Nucleus accumbens (tissue), 56 donors: ENCODE measurements at regions not wholly inside any gene's neighbourhood (a gene's known extent, or its start where the extent isn't known, plus 50 kb on each side); places are given as distances from the start of the nearest gene placed in this dataset.
"Not testable (repeated sequence)": the region's sequence is repeated elsewhere in the genome, so short reads cannot be mapped to it uniquely, and the experiment has no call there.

Source experiments
- DNase-seq, 56 donors: peaks; one replicate each; lab custom pipeline; 2025; lab: John Stamatoyannopoulos, UW

DNA sequence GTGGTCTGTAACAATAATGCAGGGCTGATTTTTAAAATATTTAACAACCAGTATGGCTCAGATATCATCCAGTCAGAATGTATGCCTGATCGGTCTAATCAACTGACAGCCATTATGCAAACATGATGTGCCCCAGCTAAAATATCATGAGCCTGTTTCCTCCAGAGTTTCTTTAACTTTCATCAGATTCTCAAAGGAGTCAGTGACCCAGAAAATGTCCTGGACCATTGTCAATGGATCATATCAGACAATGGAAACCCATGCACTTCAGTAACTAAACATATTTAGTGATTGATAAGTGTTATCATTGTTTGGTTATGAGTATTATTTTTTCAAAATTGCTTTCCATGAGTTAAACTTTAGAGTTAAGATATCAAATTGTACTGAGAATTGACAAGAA lies 173.5 kb downstream of the LMBRD1 start:
- no peak for DNase-seq

DNA sequence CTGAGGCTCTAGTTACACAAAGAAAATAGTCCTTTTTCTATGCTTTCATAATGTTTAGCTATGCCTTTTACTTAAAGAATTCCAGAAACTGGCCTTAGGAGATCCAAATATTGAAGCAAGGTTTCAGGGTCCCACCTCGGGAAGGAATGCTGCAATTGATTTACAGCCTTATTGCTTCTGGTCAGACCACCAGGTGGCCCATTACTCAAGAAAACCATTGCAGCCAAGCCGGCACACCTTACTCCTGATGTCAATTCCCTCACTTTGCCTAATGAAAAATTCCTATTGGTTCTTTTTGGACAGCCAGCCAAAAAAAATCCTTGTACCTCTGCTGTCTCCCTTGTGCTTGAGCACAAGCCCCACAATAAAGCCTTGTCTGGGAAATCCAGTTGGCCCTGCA lies 173.9 kb downstream of the LMBRD1 start:
- no peak for DNase-seq

DNA sequence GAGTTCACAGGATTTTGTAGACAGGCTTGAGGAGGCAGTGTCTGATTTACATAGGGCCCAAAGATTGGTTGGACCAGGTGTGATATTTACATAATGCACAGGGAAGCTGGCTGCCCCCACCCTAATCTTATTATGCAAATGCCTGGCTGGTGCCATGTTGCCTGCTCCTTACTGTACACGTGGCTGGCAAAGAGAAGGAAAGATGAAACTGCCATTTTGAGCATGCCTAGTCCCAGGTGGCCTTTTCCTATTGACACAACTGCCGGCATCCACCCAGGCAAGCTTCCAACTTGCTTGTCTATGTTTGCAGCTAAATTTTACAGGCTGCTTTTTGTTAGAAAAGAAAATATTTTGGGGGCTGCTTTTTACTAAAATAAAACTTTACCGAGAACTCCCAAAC lies 174.6 kb downstream of the LMBRD1 start:
- no peak for DNase-seq

GRCh38 chr6:69617163-69617562 lies 179.6 kb downstream of the LMBRD1 start:
- no peak for DNase-seq

DNA sequence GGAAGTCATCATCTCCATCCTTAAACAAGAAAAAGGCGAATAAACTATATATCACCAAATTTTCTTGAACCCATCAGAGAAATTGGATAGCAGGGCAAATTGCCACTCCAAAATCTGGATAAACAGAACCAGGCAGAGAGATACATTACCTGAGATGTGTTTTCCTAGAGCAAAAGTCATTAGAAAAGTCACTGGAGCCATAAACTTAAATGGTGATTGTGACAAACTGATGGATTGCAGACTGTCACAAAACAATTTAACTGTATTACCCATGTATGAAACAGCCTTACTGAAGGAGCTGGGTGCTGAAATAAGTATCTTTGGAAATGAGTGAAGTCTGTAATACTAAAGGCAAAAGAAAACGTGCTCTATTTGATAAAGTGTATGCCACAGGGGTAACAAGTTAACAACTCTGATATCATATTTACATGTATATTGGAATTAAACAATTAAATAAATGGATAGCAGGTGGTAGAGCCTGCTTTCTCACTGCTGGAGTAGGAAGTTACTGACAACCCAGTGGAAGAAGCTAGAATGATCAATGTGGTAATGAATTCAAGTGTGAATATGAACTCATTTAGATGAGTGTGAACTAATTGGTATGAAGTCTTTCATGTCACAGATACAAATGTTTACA lies 186.9 kb downstream of the LMBRD1 start:
- DNase-seq = no peak

GRCh38 chr6:69601132-69601531 lies 195.7 kb downstream of the LMBRD1 start:
- no peak for DNase-seq

DNA sequence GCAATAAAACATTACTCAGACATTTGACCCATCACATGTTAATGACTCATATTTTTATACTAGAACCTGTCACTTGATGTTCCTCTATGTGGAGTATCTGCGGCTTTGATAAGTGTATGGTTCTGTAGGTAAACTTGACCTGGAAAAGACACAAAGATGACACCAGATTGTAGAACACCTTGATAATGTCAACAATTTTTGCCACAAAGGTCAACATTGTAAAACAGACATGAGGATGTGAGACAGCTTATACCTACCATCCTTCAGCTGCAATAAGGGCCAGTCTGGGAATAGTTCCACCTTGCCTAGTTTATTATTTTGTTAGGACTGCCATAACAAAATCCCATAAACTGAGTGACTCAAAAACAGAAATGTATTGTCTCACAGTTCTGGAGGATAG lies 202.4 kb downstream of the LMBRD1 start:
- DNase-seq = no peak

- no peak for DNase-seq
Measured at GRCh38 chr6:69593706-69594105, 203.1 kb downstream of the LMBRD1 start.

DNA sequence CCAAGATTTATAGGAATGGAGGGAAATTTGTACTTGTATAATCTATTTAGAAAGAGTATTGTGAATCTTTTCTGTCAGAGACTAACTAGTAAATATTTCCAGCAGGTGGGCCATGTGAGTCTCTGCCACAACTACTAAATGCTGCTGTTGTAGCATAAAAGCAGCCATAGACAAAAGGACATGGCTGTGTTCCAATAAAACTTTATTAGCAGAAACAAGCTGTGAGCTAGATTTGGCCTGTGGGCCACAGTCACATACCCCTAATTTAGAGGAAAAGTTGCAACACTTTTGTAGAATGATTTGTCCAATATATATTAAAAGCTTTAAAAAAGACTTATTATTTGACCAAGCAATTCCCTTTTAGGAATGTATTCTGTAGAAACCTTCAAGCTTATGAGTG lies 207.2 kb downstream of the LMBRD1 start:
- no peak for DNase-seq

- DNase-seq = peak in 16 of 56 donors; percentile 1 to 57 (median 14)
Measured at GRCh38 chr6:69584913-69585729, 211.7 kb downstream of the LMBRD1 start.

DNA sequence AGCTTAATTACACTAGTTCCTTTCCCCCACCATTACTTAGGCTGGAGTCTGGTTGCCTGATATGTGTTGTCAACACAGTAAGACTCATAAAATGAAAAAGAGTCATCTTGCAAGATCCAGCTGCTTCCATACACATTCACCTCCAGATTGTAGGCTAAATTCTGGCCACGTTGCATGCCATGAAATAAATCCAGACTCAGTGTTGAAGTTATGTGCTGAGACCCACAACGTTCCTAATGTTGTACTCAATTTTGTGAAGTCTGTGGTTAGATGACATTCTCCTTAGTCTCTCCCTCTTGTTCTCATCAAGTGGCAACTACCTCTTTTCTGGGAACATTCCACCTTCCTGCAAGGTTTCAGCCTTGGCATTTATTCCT lies 212.3 kb downstream of the LMBRD1 start:
- DNase-seq = peak in 1 of 56 donors; percentile 6

- DNase-seq = no peak
Measured at GRCh38 chr6:69581581-69581980, 215.2 kb downstream of the LMBRD1 start.

DNA sequence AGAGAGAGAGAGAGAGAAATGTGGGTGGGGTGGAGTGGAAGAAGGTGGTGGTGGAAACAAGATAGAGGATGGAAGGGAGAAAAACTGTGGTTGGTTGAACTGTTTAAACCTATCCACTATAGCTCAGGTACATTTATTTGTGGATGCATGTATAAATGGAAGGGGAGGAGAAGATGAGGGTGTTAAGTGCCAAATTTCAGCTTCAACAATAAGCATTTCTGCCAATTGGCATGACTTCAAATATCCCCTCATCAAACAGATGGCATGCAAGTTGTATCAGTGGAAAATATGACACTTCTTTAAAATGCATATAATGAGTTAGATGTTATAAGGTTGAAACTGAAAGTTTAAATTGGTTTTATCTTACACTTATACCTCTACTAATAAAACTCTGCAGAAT lies 216.1 kb downstream of the LMBRD1 start:
- DNase-seq = no peak

DNA sequence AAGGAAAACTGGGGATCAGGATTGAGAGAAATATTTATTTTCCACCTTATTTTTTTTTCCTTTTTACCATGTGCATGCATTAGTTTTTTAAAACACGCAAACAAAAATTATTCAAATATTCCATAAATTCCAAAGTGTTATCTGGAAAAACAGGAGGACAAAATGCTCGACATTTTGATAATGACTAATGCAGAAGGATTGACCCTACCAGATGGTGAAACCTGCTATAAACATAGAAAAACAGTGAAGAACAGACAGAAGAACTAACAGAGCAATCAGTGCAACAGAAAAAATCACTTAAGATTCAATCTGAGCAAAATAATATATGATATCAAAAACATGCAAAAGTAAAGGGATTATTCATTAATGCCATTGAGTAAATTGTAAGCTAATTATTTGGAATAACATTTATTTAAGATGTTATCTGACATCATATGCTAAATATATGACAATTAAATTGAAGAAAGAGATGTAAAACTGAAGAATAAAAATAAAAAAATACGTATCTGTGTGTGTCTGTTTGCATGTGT lies 218.4 kb downstream of the LMBRD1 start:
- no peak for DNase-seq

DNA sequence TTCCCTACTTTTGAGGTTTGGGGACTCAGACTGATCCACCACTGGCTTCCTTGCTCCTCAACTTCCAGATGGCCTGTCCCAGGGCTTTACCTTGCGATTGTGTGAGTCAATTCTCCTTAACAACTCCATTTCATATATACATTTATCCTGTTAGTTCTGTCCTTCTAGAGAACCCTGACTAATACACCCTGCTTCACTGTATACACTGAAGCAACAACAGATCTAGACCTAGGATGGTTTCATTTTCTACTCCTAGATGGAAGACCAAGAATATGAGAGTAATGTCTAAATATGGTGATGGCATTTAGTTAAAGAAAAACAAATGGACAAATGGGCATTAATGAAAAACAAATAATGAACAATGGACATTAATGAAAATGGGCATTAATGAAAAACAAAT lies 225.6 kb downstream of the LMBRD1 start:
- DNase-seq = no peak

DNA sequence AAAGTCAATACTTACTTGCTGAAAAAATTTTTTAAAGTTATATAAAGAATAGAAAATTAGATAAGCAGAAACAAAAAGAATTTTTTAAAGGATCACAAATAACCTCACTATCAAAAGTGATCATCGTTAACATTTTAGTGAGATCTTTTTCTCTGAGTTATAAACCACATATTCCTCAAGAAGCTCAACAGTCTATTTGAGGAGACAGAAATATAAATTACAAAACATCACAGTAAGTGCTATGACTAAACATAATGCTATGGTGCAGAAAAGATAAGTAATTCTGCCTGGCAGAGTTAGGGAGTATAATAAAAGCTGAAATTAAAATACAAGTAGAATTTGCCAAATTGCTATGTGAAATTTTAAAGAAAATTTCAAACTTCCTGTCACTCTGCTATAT lies 226.7 kb downstream of the LMBRD1 start:
- no peak for DNase-seq

GRCh38 chr6:69560597-69560996 lies 236.2 kb downstream of the LMBRD1 start:
- not testable (repeated sequence) for DNase-seq

GRCh38 chr6:69555088-69555638 lies 241.6 kb downstream of the LMBRD1 start:
- no peak for DNase-seq

DNA sequence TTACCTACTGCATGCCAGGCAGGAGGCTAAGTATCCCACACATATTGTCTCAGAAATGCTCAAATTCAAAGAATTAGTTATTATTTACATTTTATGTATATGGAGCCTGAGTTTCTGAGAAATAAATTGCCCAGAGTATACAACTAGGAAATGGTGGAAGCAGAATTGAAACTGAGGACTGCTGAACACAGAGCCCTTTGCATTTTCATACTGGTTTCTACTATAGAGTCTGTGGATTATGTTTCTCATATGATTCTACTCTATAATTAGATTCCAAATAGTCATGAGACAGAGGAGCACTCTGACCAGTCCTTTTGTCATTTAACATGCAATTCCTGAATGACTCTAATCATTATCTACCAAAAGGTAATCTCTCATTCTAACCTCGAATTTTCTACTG lies 254.3 kb downstream of the LMBRD1 start:
- no peak for DNase-seq

- no peak for DNase-seq
Measured at GRCh38 chr6:69527921-69528476, 268.8 kb downstream of the LMBRD1 start.

- DNase-seq = not testable (repeated sequence)
Measured at GRCh38 chr6:69515480-69515879, 281.3 kb downstream of the LMBRD1 start.
